GM23338 (cell line): ENCODE measurements at regions not wholly inside any gene's neighbourhood (a gene's known extent, or its start where the extent isn't known, plus 50 kb on each side); places are given as distances from the start of the nearest gene placed in this dataset.

ENCODE experiments used
- ATAC-seq: fragments of 200-7000 bp; cut with Tn5 transposase; 3 replicates; pipeline ENCODE4 v1.9.1; 2020
- DNase-seq: peaks from one replicate; pipeline ENCODE4 v3.0.0-alpha.2; 2015; ENCODE audit warnings: low spot score
- H2AFZ ChIP-seq: fragments of 200-600 bp; sonication (generic); 2 replicates; pipeline ENCODE4 v1.8.0; 2016; ENCODE audit warnings: antibody characterized with exemption, mild to moderate bottlenecking, moderate library complexity
- H3F3A ChIP-seq: fragments of 200-600 bp; sonication (generic); replicated peaks from 2 replicates; pipeline ENCODE4 v1.8.0; 2017; ENCODE audit warnings: antibody characterized with exemption, mixed run types, low read depth
- H3K27ac ChIP-seq: fragments of 200-600 bp; sonication (generic); 2 replicates; pipeline ENCODE4 v1.6.1; 2016; ENCODE audit warnings: low read depth
- H3K27me3 ChIP-seq: fragments of 200-600 bp; sonication (generic); 2 replicates; pipeline ENCODE4 v1.8.0; 2016; ENCODE audit warnings: mild to moderate bottlenecking, mixed run types, moderate library complexity; ENCODE audit not compliant: insufficient read depth
- H3K36me3 ChIP-seq: fragments of 200-600 bp; sonication (generic); 2 replicates; pipeline ENCODE4 v1.8.0; 2016; ENCODE audit warnings: mild to moderate bottlenecking; ENCODE audit not compliant: insufficient read depth
- H3K4me1 ChIP-seq: fragments of 200-600 bp; sonication (generic); 2 replicates; pipeline ENCODE4 v1.8.0; 2016; ENCODE audit warnings: mild to moderate bottlenecking, moderate library complexity; ENCODE audit not compliant: insufficient read depth
- H3K4me2 ChIP-seq: fragments of 200-600 bp; sonication (generic); 2 replicates; pipeline ENCODE4 v1.7.1; 2017; ENCODE audit warnings: mixed run types
- H3K4me3 ChIP-seq: fragments of 200-600 bp; sonication (generic); 2 replicates; pipeline ENCODE4 v1.6.1; 2016; ENCODE audit warnings: mixed run types
- H3K79me2 ChIP-seq: fragments of 200-600 bp; sonication (generic); replicated peaks from 2 replicates; pipeline ENCODE4 v1.8.0; 2017; ENCODE audit warnings: mild to moderate bottlenecking; ENCODE audit not compliant: insufficient read depth
- H3K9me2 ChIP-seq: fragments of 200-600 bp; sonication (generic); 2 replicates; pipeline ENCODE4 v1.8.0; 2017; ENCODE audit not compliant: insufficient read depth
- H4K20me1 ChIP-seq: fragments of 200-600 bp; sonication (generic); replicated peaks from 2 replicates; pipeline ENCODE4 v1.8.0; 2017; ENCODE audit warnings: mild to moderate bottlenecking; ENCODE audit not compliant: insufficient read depth
- H3K27ac Mint-ChIP-seq: 2 replicates; pipeline ENCODE4 v1.8.0; 2020; ENCODE audit warnings: inconsistent platforms, mild to moderate bottlenecking, moderate library complexity, mixed read lengths
- H3K27me3 Mint-ChIP-seq: 3 replicates; pipeline ENCODE4 v1.8.0; 2022; ENCODE audit warnings: low read depth, mild to moderate bottlenecking, moderate library complexity, mixed read lengths, inconsistent platforms; ENCODE audit not compliant: insufficient read depth, poor library complexity
- H3K36me3 Mint-ChIP-seq: 3 replicates; pipeline ENCODE4 v1.8.0; 2021; ENCODE audit warnings: low read depth, mild to moderate bottlenecking, inconsistent platforms, moderate library complexity, mixed read lengths
- H3K4me1 Mint-ChIP-seq: 3 replicates; pipeline ENCODE4 v1.8.0; 2020; ENCODE audit warnings: mild to moderate bottlenecking, inconsistent platforms, mixed read lengths
- H3K4me3 Mint-ChIP-seq: 3 replicates; pipeline ENCODE4 v1.8.0; 2021; ENCODE audit warnings: moderate library complexity, mild to moderate bottlenecking, inconsistent platforms, mixed read lengths
- H3K9me3 Mint-ChIP-seq: 3 replicates; pipeline ENCODE4 v1.8.0; 2020; ENCODE audit warnings: moderate library complexity, mild to moderate bottlenecking, inconsistent platforms, mixed read lengths
- CREB1 ChIP-seq: fragments of 250-450 bp; sonication (Bioruptor Pico); IDR thresholded peaks from 2 replicates; pipeline ENCODE4 v1.5.0; 2020; ENCODE audit warnings: low read depth, mild to moderate bottlenecking, moderate library complexity
- EZH2 ChIP-seq: fragments of 200-600 bp; sonication (generic); IDR thresholded peaks from one replicate; pipeline ENCODE4 v1.8.0; 2017; ENCODE audit warnings: antibody characterized with exemption, mild to moderate bottlenecking, low read depth; ENCODE audit not compliant: unreplicated experiment
- EZH2phosphoT487 ChIP-seq: fragments of 200-600 bp; sonication (generic); IDR thresholded peaks from one replicate; pipeline ENCODE4 v1.8.1; 2018; ENCODE audit warnings: antibody characterized with exemption; ENCODE audit not compliant: unreplicated experiment
- JUNB ChIP-seq: IDR thresholded peaks from one replicate; pipeline ENCODE4 v1.6.1; 2016; ENCODE audit warnings: antibody characterized with exemption; ENCODE audit not compliant: unreplicated experiment
- NANOG ChIP-seq: IDR thresholded peaks from 2 replicates; pipeline ENCODE4 v1.6.1; 2016; ENCODE audit warnings: antibody characterized with exemption, borderline replicate concordance
- POLR2AphosphoS5 ChIP-seq: IDR thresholded peaks from 2 replicates; pipeline ENCODE4 v1.6.1; 2016; ENCODE audit warnings: antibody characterized with exemption, low read depth
- STAT1 ChIP-seq: IDR thresholded peaks from one replicate; pipeline ENCODE4 v1.6.1; 2016; ENCODE audit warnings: antibody characterized with exemption; ENCODE audit not compliant: unreplicated experiment
- ZNF114 ChIP-seq: fragments of 250-450 bp; sonication (Bioruptor Pico); IDR thresholded peaks from 2 replicates; pipeline ENCODE4 v1.5.0; 2020; ENCODE audit warnings: mild to moderate bottlenecking, moderate library complexity
- ZNF331 ChIP-seq: fragments of 250-450 bp; sonication (Bioruptor Pico); IDR thresholded peaks from 2 replicates; pipeline ENCODE4 v1.5.0; 2020; ENCODE audit warnings: low read depth, mild to moderate bottlenecking, moderate library complexity
- TF ChIP-seq, protein P1 (sequence below), 2 experiments: fragments of 200-600 bp in 1 of 2; sonication (generic) in 1 of 2; conservative IDR thresholded peaks; 2 replicates each; pipeline versions ENCODE4 v1.5.1 to v1.6.1; 2016 to 2017; ENCODE audit warnings: antibody characterized with exemption in 2 of 2, low read depth in 2 of 2, mild to moderate bottlenecking in 2 of 2, moderate library complexity in 1 of 2
- TF ChIP-seq, protein P2 (sequence below): IDR thresholded peaks from 2 replicates; pipeline ENCODE4 v1.6.1; 2016; ENCODE audit warnings: antibody characterized with exemption
- TF ChIP-seq, protein P3 (sequence below): fragments of 250-450 bp; sonication (Bioruptor Pico); IDR thresholded peaks from 2 replicates; pipeline ENCODE4 v1.5.0; 2020; ENCODE audit warnings: mild to moderate bottlenecking, moderate library complexity
- TF ChIP-seq, protein P4 (sequence below): IDR thresholded peaks from one replicate; pipeline ENCODE4 v1.6.1; 2018; ENCODE audit warnings: antibody characterized with exemption; ENCODE audit not compliant: unreplicated experiment

DNA sequence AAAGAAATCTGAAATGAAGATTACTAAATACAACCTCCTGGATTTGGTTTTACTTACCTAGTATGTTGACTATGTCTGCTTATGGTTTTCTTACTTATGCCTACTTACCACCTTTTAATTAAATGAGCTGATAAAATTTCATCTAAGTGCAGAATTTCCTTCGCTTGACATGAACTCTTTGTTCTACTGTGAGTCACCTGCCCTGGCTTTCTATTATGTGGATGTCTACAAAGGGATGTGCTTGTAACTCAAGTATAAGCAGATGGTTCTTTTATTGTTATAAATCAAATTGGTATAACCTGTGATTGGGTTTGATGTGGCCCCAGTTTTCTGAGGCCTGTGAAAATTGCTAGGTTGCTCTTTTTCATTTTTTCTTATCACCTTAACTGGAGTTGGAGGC lies 389.1 kb upstream of the ANKRD30A start:
- H3K27me3 ChIP-seq = no peaks in the 10 kb centered on the region
- no peaks in the 10 kb centered on the region for H4K20me1 ChIP-seq
- 0 out of 2 replicates have a peak, but pooled peaks cover 3% of the 10 kb centered on the region for H3K9me2 ChIP-seq
- Mint-ChIP-seq H3K36me3 (peaks cover 2% of the 10 kb centered on the region; the same call in 1 of the 3 replicates), H3K27ac (no peak overlapping the region), H3K4me3 (no peak overlapping the region), H3K27me3 (no peaks in the 10 kb centered on the region), H3K4me1 (no peaks in the 10 kb centered on the region), H3K9me3 (peaks cover 11% of the 10 kb centered on the region; the same call in 2 of the 3 replicates)
- no peak overlapping the region for H3K4me3 ChIP-seq
- no peaks in the 10 kb centered on the region for H3K4me1 ChIP-seq
- no peak overlapping the region for H3K4me2 ChIP-seq
- TF ChIP-seq, protein P1, sequence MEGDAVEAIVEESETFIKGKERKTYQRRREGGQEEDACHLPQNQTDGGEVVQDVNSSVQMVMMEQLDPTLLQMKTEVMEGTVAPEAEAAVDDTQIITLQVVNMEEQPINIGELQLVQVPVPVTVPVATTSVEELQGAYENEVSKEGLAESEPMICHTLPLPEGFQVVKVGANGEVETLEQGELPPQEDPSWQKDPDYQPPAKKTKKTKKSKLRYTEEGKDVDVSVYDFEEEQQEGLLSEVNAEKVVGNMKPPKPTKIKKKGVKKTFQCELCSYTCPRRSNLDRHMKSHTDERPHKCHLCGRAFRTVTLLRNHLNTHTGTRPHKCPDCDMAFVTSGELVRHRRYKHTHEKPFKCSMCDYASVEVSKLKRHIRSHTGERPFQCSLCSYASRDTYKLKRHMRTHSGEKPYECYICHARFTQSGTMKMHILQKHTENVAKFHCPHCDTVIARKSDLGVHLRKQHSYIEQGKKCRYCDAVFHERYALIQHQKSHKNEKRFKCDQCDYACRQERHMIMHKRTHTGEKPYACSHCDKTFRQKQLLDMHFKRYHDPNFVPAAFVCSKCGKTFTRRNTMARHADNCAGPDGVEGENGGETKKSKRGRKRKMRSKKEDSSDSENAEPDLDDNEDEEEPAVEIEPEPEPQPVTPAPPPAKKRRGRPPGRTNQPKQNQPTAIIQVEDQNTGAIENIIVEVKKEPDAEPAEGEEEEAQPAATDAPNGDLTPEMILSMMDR (conservative IDR thresholded peaks at IDR 0.05; ENCODE audit: low read depth in 2 of 2) = no peak
- TF ChIP-seq, protein P2, sequence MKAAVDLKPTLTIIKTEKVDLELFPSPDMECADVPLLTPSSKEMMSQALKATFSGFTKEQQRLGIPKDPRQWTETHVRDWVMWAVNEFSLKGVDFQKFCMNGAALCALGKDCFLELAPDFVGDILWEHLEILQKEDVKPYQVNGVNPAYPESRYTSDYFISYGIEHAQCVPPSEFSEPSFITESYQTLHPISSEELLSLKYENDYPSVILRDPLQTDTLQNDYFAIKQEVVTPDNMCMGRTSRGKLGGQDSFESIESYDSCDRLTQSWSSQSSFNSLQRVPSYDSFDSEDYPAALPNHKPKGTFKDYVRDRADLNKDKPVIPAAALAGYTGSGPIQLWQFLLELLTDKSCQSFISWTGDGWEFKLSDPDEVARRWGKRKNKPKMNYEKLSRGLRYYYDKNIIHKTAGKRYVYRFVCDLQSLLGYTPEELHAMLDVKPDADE = no peak
- TF ChIP-seq STAT1 (no peak), ZNF114 (no peak), ZNF331 (no peak), NANOG (no peak), EZH2phosphoT487 (no peak), JUNB (no peak), EZH2 (no peak), POLR2AphosphoS5 (no peak), CREB1 (no peak)
- TF ChIP-seq, protein P3, sequence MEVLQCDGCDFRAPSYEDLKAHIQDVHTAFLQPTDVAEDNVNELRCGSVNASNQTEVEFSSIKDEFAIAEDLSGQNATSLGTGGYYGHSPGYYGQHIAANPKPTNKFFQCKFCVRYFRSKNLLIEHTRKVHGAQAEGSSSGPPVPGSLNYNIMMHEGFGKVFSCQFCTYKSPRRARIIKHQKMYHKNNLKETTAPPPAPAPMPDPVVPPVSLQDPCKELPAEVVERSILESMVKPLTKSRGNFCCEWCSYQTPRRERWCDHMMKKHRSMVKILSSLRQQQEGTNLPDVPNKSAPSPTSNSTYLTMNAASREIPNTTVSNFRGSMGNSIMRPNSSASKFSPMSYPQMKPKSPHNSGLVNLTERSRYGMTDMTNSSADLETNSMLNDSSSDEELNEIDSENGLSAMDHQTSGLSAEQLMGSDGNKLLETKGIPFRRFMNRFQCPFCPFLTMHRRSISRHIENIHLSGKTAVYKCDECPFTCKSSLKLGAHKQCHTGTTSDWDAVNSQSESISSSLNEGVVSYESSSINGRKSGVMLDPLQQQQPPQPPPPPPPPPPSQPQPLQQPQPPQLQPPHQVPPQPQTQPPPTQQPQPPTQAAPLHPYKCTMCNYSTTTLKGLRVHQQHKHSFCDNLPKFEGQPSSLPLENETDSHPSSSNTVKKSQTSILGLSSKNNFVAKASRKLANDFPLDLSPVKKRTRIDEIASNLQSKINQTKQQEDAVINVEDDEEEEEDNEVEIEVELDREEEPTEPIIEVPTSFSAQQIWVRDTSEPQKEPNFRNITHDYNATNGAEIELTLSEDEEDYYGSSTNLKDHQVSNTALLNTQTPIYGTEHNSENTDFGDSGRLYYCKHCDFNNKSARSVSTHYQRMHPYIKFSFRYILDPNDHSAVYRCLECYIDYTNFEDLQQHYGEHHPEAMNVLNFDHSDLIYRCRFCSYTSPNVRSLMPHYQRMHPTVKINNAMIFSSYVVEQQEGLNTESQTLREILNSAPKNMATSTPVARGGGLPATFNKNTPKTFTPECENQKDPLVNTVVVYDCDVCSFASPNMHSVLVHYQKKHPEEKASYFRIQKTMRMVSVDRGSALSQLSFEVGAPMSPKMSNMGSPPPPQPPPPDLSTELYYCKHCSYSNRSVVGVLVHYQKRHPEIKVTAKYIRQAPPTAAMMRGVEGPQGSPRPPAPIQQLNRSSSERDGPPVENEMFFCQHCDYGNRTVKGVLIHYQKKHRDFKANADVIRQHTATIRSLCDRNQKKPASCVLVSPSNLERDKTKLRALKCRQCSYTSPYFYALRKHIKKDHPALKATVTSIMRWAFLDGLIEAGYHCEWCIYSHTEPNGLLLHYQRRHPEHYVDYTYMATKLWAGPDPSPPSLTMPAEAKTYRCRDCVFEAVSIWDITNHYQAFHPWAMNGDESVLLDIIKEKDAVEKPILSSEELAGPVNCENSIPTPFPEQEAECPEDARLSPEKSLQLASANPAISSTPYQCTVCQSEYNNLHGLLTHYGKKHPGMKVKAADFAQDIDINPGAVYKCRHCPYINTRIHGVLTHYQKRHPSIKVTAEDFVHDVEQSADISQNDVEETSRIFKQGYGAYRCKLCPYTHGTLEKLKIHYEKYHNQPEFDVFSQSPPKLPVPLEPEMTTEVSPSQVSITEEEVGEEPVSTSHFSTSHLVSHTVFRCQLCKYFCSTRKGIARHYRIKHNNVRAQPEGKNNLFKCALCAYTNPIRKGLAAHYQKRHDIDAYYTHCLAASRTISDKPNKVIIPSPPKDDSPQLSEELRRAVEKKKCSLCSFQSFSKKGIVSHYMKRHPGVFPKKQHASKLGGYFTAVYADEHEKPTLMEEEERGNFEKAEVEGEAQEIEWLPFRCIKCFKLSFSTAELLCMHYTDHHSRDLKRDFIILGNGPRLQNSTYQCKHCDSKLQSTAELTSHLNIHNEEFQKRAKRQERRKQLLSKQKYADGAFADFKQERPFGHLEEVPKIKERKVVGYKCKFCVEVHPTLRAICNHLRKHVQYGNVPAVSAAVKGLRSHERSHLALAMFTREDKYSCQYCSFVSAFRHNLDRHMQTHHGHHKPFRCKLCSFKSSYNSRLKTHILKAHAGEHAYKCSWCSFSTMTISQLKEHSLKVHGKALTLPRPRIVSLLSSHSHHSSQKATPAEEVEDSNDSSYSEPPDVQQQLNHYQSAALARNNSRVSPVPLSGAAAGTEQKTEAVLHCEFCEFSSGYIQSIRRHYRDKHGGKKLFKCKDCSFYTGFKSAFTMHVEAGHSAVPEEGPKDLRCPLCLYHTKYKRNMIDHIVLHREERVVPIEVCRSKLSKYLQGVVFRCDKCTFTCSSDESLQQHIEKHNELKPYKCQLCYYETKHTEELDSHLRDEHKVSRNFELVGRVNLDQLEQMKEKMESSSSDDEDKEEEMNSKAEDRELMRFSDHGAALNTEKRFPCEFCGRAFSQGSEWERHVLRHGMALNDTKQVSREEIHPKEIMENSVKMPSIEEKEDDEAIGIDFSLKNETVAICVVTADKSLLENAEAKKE = no peak
- TF ChIP-seq, protein P4, sequence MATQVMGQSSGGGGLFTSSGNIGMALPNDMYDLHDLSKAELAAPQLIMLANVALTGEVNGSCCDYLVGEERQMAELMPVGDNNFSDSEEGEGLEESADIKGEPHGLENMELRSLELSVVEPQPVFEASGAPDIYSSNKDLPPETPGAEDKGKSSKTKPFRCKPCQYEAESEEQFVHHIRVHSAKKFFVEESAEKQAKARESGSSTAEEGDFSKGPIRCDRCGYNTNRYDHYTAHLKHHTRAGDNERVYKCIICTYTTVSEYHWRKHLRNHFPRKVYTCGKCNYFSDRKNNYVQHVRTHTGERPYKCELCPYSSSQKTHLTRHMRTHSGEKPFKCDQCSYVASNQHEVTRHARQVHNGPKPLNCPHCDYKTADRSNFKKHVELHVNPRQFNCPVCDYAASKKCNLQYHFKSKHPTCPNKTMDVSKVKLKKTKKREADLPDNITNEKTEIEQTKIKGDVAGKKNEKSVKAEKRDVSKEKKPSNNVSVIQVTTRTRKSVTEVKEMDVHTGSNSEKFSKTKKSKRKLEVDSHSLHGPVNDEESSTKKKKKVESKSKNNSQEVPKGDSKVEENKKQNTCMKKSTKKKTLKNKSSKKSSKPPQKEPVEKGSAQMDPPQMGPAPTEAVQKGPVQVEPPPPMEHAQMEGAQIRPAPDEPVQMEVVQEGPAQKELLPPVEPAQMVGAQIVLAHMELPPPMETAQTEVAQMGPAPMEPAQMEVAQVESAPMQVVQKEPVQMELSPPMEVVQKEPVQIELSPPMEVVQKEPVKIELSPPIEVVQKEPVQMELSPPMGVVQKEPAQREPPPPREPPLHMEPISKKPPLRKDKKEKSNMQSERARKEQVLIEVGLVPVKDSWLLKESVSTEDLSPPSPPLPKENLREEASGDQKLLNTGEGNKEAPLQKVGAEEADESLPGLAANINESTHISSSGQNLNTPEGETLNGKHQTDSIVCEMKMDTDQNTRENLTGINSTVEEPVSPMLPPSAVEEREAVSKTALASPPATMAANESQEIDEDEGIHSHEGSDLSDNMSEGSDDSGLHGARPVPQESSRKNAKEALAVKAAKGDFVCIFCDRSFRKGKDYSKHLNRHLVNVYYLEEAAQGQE = no peak
- no peak for ATAC-seq
- no peaks in the 10 kb centered on the region for H3F3A ChIP-seq
- no peaks in the 10 kb centered on the region for H3K79me2 ChIP-seq
- no peak overlapping the region for H2AFZ ChIP-seq
- no peaks in the 10 kb centered on the region for H3K36me3 ChIP-seq
- no peak for DNase-seq
- H3K27ac ChIP-seq = no peak overlapping the region
